ENCODE measurements at regions not wholly inside any gene's neighbourhood (a gene's known extent, or its start where the extent isn't known, plus 50 kb on each side); places are given as distances from the start of the nearest gene placed in this dataset.
"Not testable (repeated sequence)": the region's sequence is repeated elsewhere in the genome, so short reads cannot be mapped to it uniquely, and the experiment has no call there.

GRCh38 chr11:81548123-81548522 lies 1185.5 kb downstream of the FAM181B start (continued):
- TF ChIP-seq SP1 (IDR thresholded peaks at IDR 0.05; ENCODE audit: low read depth, low read length) (no peak), RB1 (IDR thresholded peaks at IDR 0.05; ENCODE audit: borderline replicate concordance) (no peak), TCF12 (IDR thresholded peaks at IDR 0.05; ENCODE audit: low read depth, low read length) (no peak), BHLHE40 (IDR thresholded peaks at IDR 0.05; ENCODE audit: borderline replicate concordance in 1 of 2, low read depth in 2 of 2, low read length in 1 of 2) (no peak), ZBTB11 (CRISPR knock-in tag; IDR thresholded peaks at IDR 0.05) (no peak), CREB1 (IDR thresholded peaks at IDR 0.05; ENCODE audit: low read depth) (no peak), HSF1 (IDR thresholded peaks at IDR 0.05; ENCODE audit: low read depth, low read length) (no peak), STAT3 (IDR thresholded peaks at IDR 0.05; ENCODE audit: low read depth, low read length) (no peak), SMC3 (IDR thresholded peaks at IDR 0.05; ENCODE audit: borderline replicate concordance, low read length) (no peak), MTA2 (IDR thresholded peaks at IDR 0.05; ENCODE audit: low read depth) (no peak), RBBP5 (conservative IDR thresholded peaks at IDR 0.05) (no peak), TBL1XR1 (IDR thresholded peaks at IDR 0.05; ENCODE audit: low read depth, low read length) (no peak)

GRCh38 chr11:81539806-81540205 lies 1193.9 kb downstream of the FAM181B start:
- H2AFZ ChIP-seq (ENCODE audit: control insufficient read depth, low read depth, low read length); POLR2A ChIA-PET; in situ Hi-C loops (cut with MboI); CTCF ChIA-PET; ATAC-seq; FAIRE-seq; H3K4me3 ChIP-seq; BruUV-seq (replicated peaks); DNase-seq (ENCODE audit: low read depth, low spot score); H3K36me3 ChIP-seq (ENCODE audit: control insufficient read depth in 2 of 2, insufficient read depth in 2 of 2, low read length in 1 of 2); H3K27ac ChIP-seq (ENCODE audit: control insufficient read depth, insufficient read depth); H3K4me1 ChIP-seq (ENCODE audit: control insufficient read depth, insufficient read depth, low read length); intact Hi-C loops (cut with micrococcal nuclease; ENCODE audit: unreplicated experiment); H3K4me2 ChIP-seq (ENCODE audit: control insufficient read depth, insufficient read depth); H4K20me1 ChIP-seq (ENCODE audit: control insufficient read depth, insufficient read depth); H3K9ac ChIP-seq (ENCODE audit: control insufficient read depth, insufficient read depth, low read length); H3K9me3 ChIP-seq (replicated peaks; ENCODE audit: control insufficient read depth, insufficient read depth, low read length); RAD21 ChIA-PET (ENCODE audit: unreplicated experiment); H3K27me3 ChIP-seq (replicated peaks in 1 of 2; ENCODE audit: control insufficient read depth in 2 of 2, insufficient read depth in 2 of 2, low read length in 1 of 2); H3K79me2 ChIP-seq (ENCODE audit: control insufficient read depth, insufficient read depth, low read length); SMC1A ChIA-PET (ENCODE audit: uncharacterized antibody, unreplicated experiment): not testable (repeated sequence)
- 65% methylated on average over 12 of the region's 12 CpGs for WGBS (ENCODE audit: insufficient coverage, insufficient replicate concordance, low lambda C conversion rate, missing lambda C conversion rate)
